Keratinocyte (primary cell): ENCODE measurements at regions not wholly inside any gene's neighbourhood (a gene's known extent, or its start where the extent isn't known, plus 50 kb on each side); places are given as distances from the start of the nearest gene placed in this dataset.

ENCODE experiments used
- EZH2 ChIP-seq: IDR thresholded peaks from one replicate; pipeline ENCODE4 v1.6.1; 2012; ENCODE audit warnings: inconsistent platforms, mild to moderate bottlenecking, low read length, moderate library complexity
- TF ChIP-seq, protein P1 (sequence below), 3 experiments: IDR thresholded peaks in 1 of 3; conservative IDR thresholded peaks in 1 of 3; optimal IDR thresholded peaks in 1 of 3; 2 replicates in 2 of 3; 3 replicates in 1 of 3; pipeline versions ENCODE3 to v1.5.1; 2011; ENCODE audit warnings: low read length in 3 of 3, mild to moderate bottlenecking in 3 of 3, moderate library complexity in 2 of 3, control low read depth in 1 of 3, inconsistent platforms in 1 of 3; ENCODE audit not compliant: insufficient read depth in 2 of 3; ENCODE audit errors: extremely low read depth in 1 of 3

DNA sequence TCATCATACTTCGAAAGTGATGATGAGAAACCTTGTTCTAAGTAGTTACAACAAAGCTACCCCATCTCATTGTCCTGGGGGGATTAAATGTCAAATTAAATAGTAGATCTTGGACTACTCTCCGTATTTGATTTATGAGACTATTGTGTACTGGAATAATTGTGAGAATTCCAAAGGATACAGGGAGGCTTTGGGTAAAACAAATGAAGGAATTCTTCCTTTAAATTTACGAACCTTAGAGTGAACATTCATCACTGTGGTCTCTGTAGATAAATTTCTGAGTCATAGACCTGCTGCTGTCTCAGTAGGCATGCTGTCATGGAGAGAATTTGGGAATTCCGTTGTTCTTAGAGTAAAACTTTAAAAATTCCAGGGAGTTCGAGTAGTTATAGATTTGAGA is 836.2 kb downstream of the DNAH5 start:
- TF ChIP-seq, protein P1, sequence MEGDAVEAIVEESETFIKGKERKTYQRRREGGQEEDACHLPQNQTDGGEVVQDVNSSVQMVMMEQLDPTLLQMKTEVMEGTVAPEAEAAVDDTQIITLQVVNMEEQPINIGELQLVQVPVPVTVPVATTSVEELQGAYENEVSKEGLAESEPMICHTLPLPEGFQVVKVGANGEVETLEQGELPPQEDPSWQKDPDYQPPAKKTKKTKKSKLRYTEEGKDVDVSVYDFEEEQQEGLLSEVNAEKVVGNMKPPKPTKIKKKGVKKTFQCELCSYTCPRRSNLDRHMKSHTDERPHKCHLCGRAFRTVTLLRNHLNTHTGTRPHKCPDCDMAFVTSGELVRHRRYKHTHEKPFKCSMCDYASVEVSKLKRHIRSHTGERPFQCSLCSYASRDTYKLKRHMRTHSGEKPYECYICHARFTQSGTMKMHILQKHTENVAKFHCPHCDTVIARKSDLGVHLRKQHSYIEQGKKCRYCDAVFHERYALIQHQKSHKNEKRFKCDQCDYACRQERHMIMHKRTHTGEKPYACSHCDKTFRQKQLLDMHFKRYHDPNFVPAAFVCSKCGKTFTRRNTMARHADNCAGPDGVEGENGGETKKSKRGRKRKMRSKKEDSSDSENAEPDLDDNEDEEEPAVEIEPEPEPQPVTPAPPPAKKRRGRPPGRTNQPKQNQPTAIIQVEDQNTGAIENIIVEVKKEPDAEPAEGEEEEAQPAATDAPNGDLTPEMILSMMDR (optimal IDR thresholded peaks at IDR 0.05 in 1 of 3, IDR thresholded peaks at IDR 0.05 in 1 of 3, conservative IDR thresholded peaks at IDR 0.05 in 1 of 3; ENCODE audit: extremely low read depth in 1 of 3, insufficient read depth in 2 of 3, low read length in 3 of 3) = no peak
- no peak for TF ChIP-seq EZH2
